ENCODE measurements at regions not wholly inside any gene's neighbourhood (a gene's known extent, or its start where the extent isn't known, plus 50 kb on each side); places are given as distances from the start of the nearest gene placed in this dataset.

DNA sequence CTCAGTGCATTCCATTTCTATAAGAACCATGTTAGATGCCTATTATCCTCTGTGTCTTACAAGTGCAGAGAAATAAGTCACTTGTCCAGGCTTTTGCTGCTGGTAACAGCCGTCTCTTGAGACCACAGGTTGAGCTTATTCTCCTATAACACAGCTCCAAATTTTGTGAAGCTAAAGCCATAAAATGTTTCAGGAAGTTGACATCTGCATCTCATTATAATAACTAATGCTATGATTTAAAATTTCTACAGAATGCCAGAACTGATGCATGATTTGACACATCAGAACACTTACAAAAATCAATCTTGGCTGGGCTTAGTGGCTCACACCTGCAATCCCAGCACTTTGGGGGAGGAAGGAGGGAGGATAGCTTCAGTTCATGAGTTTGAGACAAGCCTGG is 986.9 kb downstream of the TYW1 start:
- Histone ChIP-seq H4K20me1 (ENCODE audit: insufficient read depth, low read length) (no peaks in the 10 kb centered on the region), H3K9me2 (replicated peaks; ENCODE audit: insufficient read depth, low read length) (no peaks in the 10 kb centered on the region), H3K36me3 (replicated peaks; ENCODE audit: insufficient read depth, low read length) (no peaks in the 10 kb centered on the region), H2AFZ (ENCODE audit: low read length) (no peak overlapping the region), H3K9me3 (replicated peaks; ENCODE audit: insufficient read depth, low read length) (no peaks in the 10 kb centered on the region), H3K27me3 (replicated peaks; ENCODE audit: insufficient read depth, low read length) (no peaks in the 10 kb centered on the region), H3K9ac (ENCODE audit: low read length) (no peak overlapping the region), H3K4me1 (ENCODE audit: low read length) (no peaks in the 10 kb centered on the region), H3K4me2 (ENCODE audit: low read depth, low read length) (no peak overlapping the region), H3K4me3 (ENCODE audit: low read length) (no peak overlapping the region), H3K79me2 (ENCODE audit: low read length) (no peaks in the 10 kb centered on the region), H3K27ac (ENCODE audit: low read length) (no peak overlapping the region), H3F3A (ENCODE audit: insufficient read depth, low read length) (no peaks in the 10 kb centered on the region)
- TF ChIP-seq, protein P1, sequence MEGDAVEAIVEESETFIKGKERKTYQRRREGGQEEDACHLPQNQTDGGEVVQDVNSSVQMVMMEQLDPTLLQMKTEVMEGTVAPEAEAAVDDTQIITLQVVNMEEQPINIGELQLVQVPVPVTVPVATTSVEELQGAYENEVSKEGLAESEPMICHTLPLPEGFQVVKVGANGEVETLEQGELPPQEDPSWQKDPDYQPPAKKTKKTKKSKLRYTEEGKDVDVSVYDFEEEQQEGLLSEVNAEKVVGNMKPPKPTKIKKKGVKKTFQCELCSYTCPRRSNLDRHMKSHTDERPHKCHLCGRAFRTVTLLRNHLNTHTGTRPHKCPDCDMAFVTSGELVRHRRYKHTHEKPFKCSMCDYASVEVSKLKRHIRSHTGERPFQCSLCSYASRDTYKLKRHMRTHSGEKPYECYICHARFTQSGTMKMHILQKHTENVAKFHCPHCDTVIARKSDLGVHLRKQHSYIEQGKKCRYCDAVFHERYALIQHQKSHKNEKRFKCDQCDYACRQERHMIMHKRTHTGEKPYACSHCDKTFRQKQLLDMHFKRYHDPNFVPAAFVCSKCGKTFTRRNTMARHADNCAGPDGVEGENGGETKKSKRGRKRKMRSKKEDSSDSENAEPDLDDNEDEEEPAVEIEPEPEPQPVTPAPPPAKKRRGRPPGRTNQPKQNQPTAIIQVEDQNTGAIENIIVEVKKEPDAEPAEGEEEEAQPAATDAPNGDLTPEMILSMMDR (IDR thresholded peaks at IDR 0.05; ENCODE audit: low read length), result no peak
- no peak for DNase-seq

DNA sequence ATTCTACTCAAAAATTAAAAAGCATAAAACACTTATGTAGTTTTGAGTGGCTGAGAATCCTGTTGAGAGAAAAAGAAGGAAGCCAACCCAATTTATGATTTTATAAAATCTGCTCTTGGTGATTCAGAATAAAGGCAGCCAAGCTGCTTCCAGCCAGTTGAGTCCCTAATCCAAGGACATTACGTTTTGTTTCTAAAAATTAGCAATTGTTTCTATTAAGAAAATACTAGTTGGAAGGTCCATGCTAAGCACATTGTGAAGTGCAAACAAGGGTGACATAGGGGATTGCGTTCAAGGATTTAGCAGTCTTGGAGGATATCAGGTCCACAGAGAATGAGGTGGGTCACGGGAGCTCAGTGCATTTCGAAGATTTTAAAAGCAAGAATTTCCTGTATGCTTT is 987.7 kb downstream of the TYW1 start:
- no peak overlapping the region for H2AFZ ChIP-seq (ENCODE audit: low read length)
- no peaks in the 10 kb centered on the region for H3K9me3 ChIP-seq (replicated peaks; ENCODE audit: insufficient read depth, low read length)
- no peaks in the 10 kb centered on the region for H4K20me1 ChIP-seq (ENCODE audit: insufficient read depth, low read length)
- H3K4me2 ChIP-seq (ENCODE audit: low read depth, low read length), result no peak overlapping the region
- no peaks in the 10 kb centered on the region for H3K9me2 ChIP-seq (replicated peaks; ENCODE audit: insufficient read depth, low read length)
- no peak overlapping the region for H3K4me3 ChIP-seq (ENCODE audit: low read length)
- H3K4me1 ChIP-seq (ENCODE audit: low read length), result no peaks in the 10 kb centered on the region
- no peaks in the 10 kb centered on the region for H3K36me3 ChIP-seq (replicated peaks; ENCODE audit: insufficient read depth, low read length)
- DNase-seq, result no peak
- H3K79me2 ChIP-seq (ENCODE audit: low read length), result no peaks in the 10 kb centered on the region
- H3K27ac ChIP-seq (ENCODE audit: low read length), result no peak overlapping the region
- TF ChIP-seq, protein P1 (IDR thresholded peaks at IDR 0.05; ENCODE audit: low read length), result no peak
- TF ChIP-seq EZH2phosphoT487 (IDR thresholded peaks at IDR 0.05; ENCODE audit: low read length), result no peak
- TF ChIP-seq EZH2 (optimal IDR thresholded peaks at IDR 0.05; ENCODE audit: low read depth, low read length), result no peak
- H3K27me3 ChIP-seq (replicated peaks; ENCODE audit: insufficient read depth, low read length), result no peaks in the 10 kb centered on the region
- H3F3A ChIP-seq (ENCODE audit: insufficient read depth, low read length), result no peaks in the 10 kb centered on the region
- H3K9ac ChIP-seq (ENCODE audit: low read length), result no peak overlapping the region

DNA sequence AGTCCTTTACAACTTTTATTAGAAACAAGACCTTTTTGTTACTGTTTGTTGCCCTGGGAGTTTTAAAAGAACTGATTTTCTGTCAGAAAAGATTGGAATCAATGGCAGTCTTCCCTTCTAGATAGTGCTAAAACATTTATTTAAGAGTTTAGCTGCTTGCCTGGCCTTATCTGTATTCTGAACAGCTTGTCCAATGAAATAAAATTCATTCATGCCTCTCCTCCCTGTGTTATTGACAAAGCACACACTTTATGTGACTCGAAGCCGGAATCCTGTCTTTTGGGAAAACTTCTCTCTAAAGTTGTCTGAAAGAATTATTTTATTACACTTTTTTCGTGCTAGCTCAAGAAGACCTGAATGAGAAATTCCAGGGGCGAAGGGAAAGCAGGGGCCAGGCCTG is 992.5 kb downstream of the TYW1 start:
- H3K4me3 ChIP-seq (ENCODE audit: low read length), result no peak overlapping the region
- H3K36me3 ChIP-seq (replicated peaks; ENCODE audit: insufficient read depth, low read length), result no peaks in the 10 kb centered on the region
- no peak overlapping the region for H2AFZ ChIP-seq (ENCODE audit: low read length)
- no peaks in the 10 kb centered on the region for H3K9me2 ChIP-seq (replicated peaks; ENCODE audit: insufficient read depth, low read length)
- H3K4me2 ChIP-seq (ENCODE audit: low read depth, low read length), result no peak overlapping the region
- H3K9me3 ChIP-seq (replicated peaks; ENCODE audit: insufficient read depth, low read length), result no peaks in the 10 kb centered on the region
- no peak overlapping the region for H3K9ac ChIP-seq (ENCODE audit: low read length)
- no peaks in the 10 kb centered on the region for H3K79me2 ChIP-seq (ENCODE audit: low read length)
- H3K27ac ChIP-seq (ENCODE audit: low read length), result no peak overlapping the region
- no peaks in the 10 kb centered on the region for H3K27me3 ChIP-seq (replicated peaks; ENCODE audit: insufficient read depth, low read length)
- H3K4me1 ChIP-seq (ENCODE audit: low read length), result no peaks in the 10 kb centered on the region
- H4K20me1 ChIP-seq (ENCODE audit: insufficient read depth, low read length), result no peaks in the 10 kb centered on the region
- H3F3A ChIP-seq (ENCODE audit: insufficient read depth, low read length), result no peaks in the 10 kb centered on the region
- TF ChIP-seq, protein P1 (IDR thresholded peaks at IDR 0.05; ENCODE audit: low read length), result no peak
- TF ChIP-seq EZH2phosphoT487 (IDR thresholded peaks at IDR 0.05; ENCODE audit: low read length) (no peak), EZH2 (optimal IDR thresholded peaks at IDR 0.05; ENCODE audit: low read depth, low read length) (no peak)
- DNase-seq, result no peak

DNA sequence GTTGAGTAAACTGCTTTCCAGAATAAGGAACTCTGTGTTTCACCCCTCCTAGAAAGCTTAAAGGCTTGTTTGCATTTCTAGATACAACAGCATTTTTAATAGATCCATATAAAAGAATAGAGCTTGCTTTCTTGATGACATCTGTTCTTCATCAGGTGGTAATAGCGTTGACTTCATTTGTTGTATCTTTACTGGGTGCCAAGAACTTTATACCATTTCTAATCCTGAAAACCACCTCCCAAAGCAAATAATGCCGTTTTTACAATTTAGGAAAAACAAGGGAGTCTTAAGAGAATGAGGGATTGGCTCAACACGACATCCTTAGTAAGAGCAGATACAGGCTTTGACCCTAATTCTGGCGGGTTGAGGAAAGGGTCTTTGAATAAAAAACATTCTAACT is 993.4 kb downstream of the TYW1 start:
- H3K27me3 ChIP-seq (replicated peaks; ENCODE audit: insufficient read depth, low read length), result no peaks in the 10 kb centered on the region
- H3K27ac ChIP-seq (ENCODE audit: low read length), result no peak overlapping the region
- DNase-seq, result no peak
- no peaks in the 10 kb centered on the region for H3K4me1 ChIP-seq (ENCODE audit: low read length)
- no peaks in the 10 kb centered on the region for H3K9me2 ChIP-seq (replicated peaks; ENCODE audit: insufficient read depth, low read length)
- no peak overlapping the region for H2AFZ ChIP-seq (ENCODE audit: low read length)
- TF ChIP-seq EZH2phosphoT487 (IDR thresholded peaks at IDR 0.05; ENCODE audit: low read length) (no peak), EZH2 (optimal IDR thresholded peaks at IDR 0.05; ENCODE audit: low read depth, low read length) (no peak)
- TF ChIP-seq, protein P1 (IDR thresholded peaks at IDR 0.05; ENCODE audit: low read length), result no peak
- H3K4me3 ChIP-seq (ENCODE audit: low read length), result no peak overlapping the region
- H3K9me3 ChIP-seq (replicated peaks; ENCODE audit: insufficient read depth, low read length), result no peaks in the 10 kb centered on the region
- H3K9ac ChIP-seq (ENCODE audit: low read length), result no peak overlapping the region
- H3K36me3 ChIP-seq (replicated peaks; ENCODE audit: insufficient read depth, low read length), result no peaks in the 10 kb centered on the region
- no peaks in the 10 kb centered on the region for H3F3A ChIP-seq (ENCODE audit: insufficient read depth, low read length)
- H4K20me1 ChIP-seq (ENCODE audit: insufficient read depth, low read length), result no peaks in the 10 kb centered on the region
- no peaks in the 10 kb centered on the region for H3K79me2 ChIP-seq (ENCODE audit: low read length)
- no peak overlapping the region for H3K4me2 ChIP-seq (ENCODE audit: low read depth, low read length)
